Tibial artery (tissue), 4 donors: ENCODE measurements at regions not wholly inside any gene's neighbourhood (a gene's known extent, or its start where the extent isn't known, plus 50 kb on each side); places are given as distances from the start of the nearest gene placed in this dataset.

ENCODE experiments used
- DNase-seq, 2 donors: peaks; one replicate each; pipeline ENCODE4 v3.0.0-alpha.2; 2019
- H3K27ac ChIP-seq, 2 donors: fragments of 200-600 bp; sonication (generic) in 1 of 2; 1 replicate in 1 of 2; 2 replicates in 1 of 2; pipeline ENCODE4 v1.5.1; 2018 to 2019; ENCODE audit warnings: mild to moderate bottlenecking in 1 of 2
- H3K27me3 ChIP-seq, 2 donors: fragments of 200-600 bp; sonication (generic) in 1 of 2; one replicate each; pipeline versions ENCODE4 v1.5.1 to v1.6.0; 2016 to 2019
- H3K36me3 ChIP-seq, 3 donors: fragments of 200-600 bp; sonication (generic) in 2 of 3; one replicate each; pipeline ENCODE4 v1.5.1; 2016 to 2019; ENCODE audit warnings: mild to moderate bottlenecking in 2 of 3
- H3K4me1 ChIP-seq, 4 donors: fragments of 200-600 bp; sonication (generic) in 2 of 4; 1 replicate in 3 of 4; 2 replicates in 1 of 4; pipeline ENCODE4 v1.5.1; 2016 to 2019
- H3K4me3 ChIP-seq, 2 donors: fragments of 200-600 bp; sonication (generic) in 1 of 2; 1 replicate in 1 of 2; 2 replicates in 1 of 2; pipeline ENCODE4 v1.5.1; 2018 to 2019; ENCODE audit warnings: mild to moderate bottlenecking in 2 of 2
- H3K9me3 ChIP-seq, 3 donors: fragments of 200-600 bp; sonication (generic) in 1 of 3; one replicate each; pipeline ENCODE4 v1.5.1; 2016 to 2019
- CTCF ChIP-seq, 2 experiments: fragments of 200-600 bp in 1 of 2; fragments of 450-650 bp in 1 of 2; IDR thresholded peaks; one replicate each; pipeline ENCODE4 v1.5.1; 2017 to 2019; ENCODE audit warnings: antibody characterized with exemption in 2 of 2, mild to moderate bottlenecking in 1 of 2, moderate library complexity in 1 of 2
- intact Hi-C: fragments of 100-400 bp; cut with DNase I; formaldehyde crosslinking; loops from one replicate; pipeline ENCODE4 v1.15.0; 2023; ENCODE audit warnings: low total_unique reads

- no peaks in the 10 kb centered on the region for H3K36me3 ChIP-seq
- TF ChIP-seq CTCF (IDR thresholded peaks at IDR 0.05) = no peak
- DNase-seq = no peak
- no peaks in the 10 kb centered on the region for H3K9me3 ChIP-seq
- H3K27ac ChIP-seq = no peak overlapping the region
- H3K27me3 ChIP-seq = no peaks in the 10 kb centered on the region
- intact Hi-C loops = no loop called here
- H3K4me1 ChIP-seq = no peaks in the 10 kb centered on the region
- no peak overlapping the region for H3K4me3 ChIP-seq
These were observed 190.8 kb upstream of the CCDC196 start for GRCh38 chr14:66295386-66295785.

- no peak for TF ChIP-seq CTCF (IDR thresholded peaks at IDR 0.05)
- H3K9me3 ChIP-seq = no peaks in the 10 kb centered on the region
- H3K27me3 ChIP-seq = no peaks in the 10 kb centered on the region
- H3K36me3 ChIP-seq = no peaks in the 10 kb centered on the region
- no peaks in the 10 kb centered on the region for H3K4me1 ChIP-seq
- H3K27ac ChIP-seq = no peak overlapping the region
- H3K4me3 ChIP-seq = no peak overlapping the region
- intact Hi-C loops = no loop called here
- DNase-seq = no peak
These were observed 185.3 kb upstream of the CCDC196 start for GRCh38 chr14:66300886-66301285.

GRCh38 chr14:66306101-66306500 is 180.1 kb upstream of the CCDC196 start:
- Histone ChIP-seq H3K4me3 (no peak overlapping the region), H3K27me3 (no peaks in the 10 kb centered on the region), H3K36me3 (no peaks in the 10 kb centered on the region), H3K9me3 (peaks cover 0 to 3% (median 0%) of the 10 kb centered on the region in 3 donors), H3K27ac (no peak overlapping the region), H3K4me1 (no peaks in the 10 kb centered on the region)
- DNase-seq = no peak
- TF ChIP-seq CTCF (IDR thresholded peaks at IDR 0.05) = no peak
- intact Hi-C loops = no loop called here

DNA sequence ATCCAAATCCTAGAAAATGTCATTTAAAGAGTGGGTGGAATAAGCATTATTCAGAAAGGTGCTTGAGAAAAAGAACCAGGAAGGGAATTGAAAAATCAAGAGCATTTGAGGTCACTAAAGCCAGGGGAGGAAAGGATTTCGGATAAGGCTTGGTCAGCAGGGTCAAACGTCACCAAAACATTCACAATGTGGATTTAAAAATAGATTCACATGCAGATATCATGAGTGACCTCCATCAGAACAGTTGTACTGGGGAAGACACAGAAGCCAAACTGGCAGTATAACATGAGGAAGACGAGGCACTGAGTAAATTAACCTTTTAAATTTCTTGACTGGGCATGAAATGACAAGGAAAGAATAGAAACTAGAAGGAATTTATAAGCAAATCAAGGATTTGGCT is 175.1 kb upstream of the CCDC196 start:
- Histone ChIP-seq H3K27ac (no peak overlapping the region), H3K36me3 (no peaks in the 10 kb centered on the region), H3K4me1 (no peaks in the 10 kb centered on the region), H3K4me3 (no peak overlapping the region), H3K27me3 (no peaks in the 10 kb centered on the region), H3K9me3 (peaks cover 0 to 3% (median 0%) of the 10 kb centered on the region in 3 donors)
- intact Hi-C loops = no loop called here
- no peak for TF ChIP-seq CTCF (IDR thresholded peaks at IDR 0.05)
- no peak for DNase-seq

DNA sequence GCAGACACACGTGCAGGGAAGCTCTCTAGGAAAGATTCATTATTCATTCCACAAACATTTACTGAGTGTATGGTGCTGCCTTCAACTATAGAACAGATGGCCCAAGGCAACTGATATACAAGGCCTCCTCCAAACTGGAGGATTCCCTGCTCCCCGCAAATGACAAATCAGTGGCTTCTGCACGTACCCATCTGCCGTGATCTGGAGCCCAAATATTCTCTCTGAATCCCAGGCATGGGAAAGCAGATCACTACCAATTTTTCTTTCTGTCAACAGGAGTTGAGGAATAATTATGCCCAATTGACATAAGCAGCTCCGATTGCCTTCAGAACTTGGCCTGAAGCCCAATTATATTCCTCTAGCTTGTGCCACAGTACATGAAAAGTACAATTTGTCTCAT is 174.2 kb upstream of the CCDC196 start:
- no peak for DNase-seq
- no peak overlapping the region for H3K27ac ChIP-seq

More for the DNA sequence above, 174.2 kb upstream of the CCDC196 start:
- intact Hi-C loops = no loop called here
- Histone ChIP-seq H3K27me3 (no peaks in the 10 kb centered on the region), H3K9me3 (peaks cover 0 to 2% (median 0%) of the 10 kb centered on the region in 3 donors), H3K36me3 (no peaks in the 10 kb centered on the region), H3K4me1 (no peaks in the 10 kb centered on the region), H3K4me3 (no peak overlapping the region)
- no peak for TF ChIP-seq CTCF (IDR thresholded peaks at IDR 0.05)
